ENCODE measurements at regions not wholly inside any gene's neighbourhood (a gene's known extent, or its start where the extent isn't known, plus 50 kb on each side); places are given as distances from the start of the nearest gene placed in this dataset.

- no peak for DNase-seq (ENCODE audit: low read depth)
Measured at GRCh38 chr1:234732671-234733390, 122.9 kb upstream of the IRF2BP2 start.

- no peak for DNase-seq (ENCODE audit: low read depth)
Measured at GRCh38 chr1:234732260-234732659, 122.3 kb upstream of the IRF2BP2 start.

- no peak for DNase-seq (ENCODE audit: low read depth)
Measured at GRCh38 chr1:234731569-234732085, 121.6 kb upstream of the IRF2BP2 start.

GRCh38 chr1:234730770-234731568 lies 121.0 kb upstream of the IRF2BP2 start:
- DNase-seq (ENCODE audit: low read depth), result no peak

GRCh38 chr1:234730475-234730769 lies 120.4 kb upstream of the IRF2BP2 start:
- no peak for DNase-seq (ENCODE audit: low read depth)

GRCh38 chr1:234729561-234730474 lies 119.8 kb upstream of the IRF2BP2 start:
- DNase-seq (ENCODE audit: low read depth), result no peak

- DNase-seq (ENCODE audit: low read depth), result no peak
Measured at GRCh38 chr1:234728740-234729139, 118.8 kb upstream of the IRF2BP2 start.

GRCh38 chr1:234727018-234727940 lies 117.3 kb upstream of the IRF2BP2 start:
- no peak for DNase-seq (ENCODE audit: low read depth)

GRCh38 chr1:234726359-234726943 lies 116.5 kb upstream of the IRF2BP2 start:
- DNase-seq (ENCODE audit: low read depth), result no peak

GRCh38 chr1:234725177-234726132 lies 115.5 kb upstream of the IRF2BP2 start:
- no peak for DNase-seq (ENCODE audit: low read depth)

- no peak for DNase-seq (ENCODE audit: low read depth)
Measured at GRCh38 chr1:234724516-234725176, 114.7 kb upstream of the IRF2BP2 start.

GRCh38 chr1:234722904-234723720 lies 113.1 kb upstream of the IRF2BP2 start:
- no peak for DNase-seq (ENCODE audit: low read depth)

- no peak for DNase-seq (ENCODE audit: low read depth)
Measured at GRCh38 chr1:234722270-234722704, 112.3 kb upstream of the IRF2BP2 start.

GRCh38 chr1:234721476-234722269 lies 111.7 kb upstream of the IRF2BP2 start:
- no peak for DNase-seq (ENCODE audit: low read depth)

- no peak for DNase-seq (ENCODE audit: low read depth)
Measured at GRCh38 chr1:234720709-234721441, 110.9 kb upstream of the IRF2BP2 start.

GRCh38 chr1:234719454-234720251 lies 109.7 kb upstream of the IRF2BP2 start:
- DNase-seq (ENCODE audit: low read depth), result no peak
